ENCODE measurements at regions not wholly inside any gene's neighbourhood (a gene's known extent, or its start where the extent isn't known, plus 50 kb on each side); places are given as distances from the start of the nearest gene placed in this dataset.

- no peaks in the 10 kb centered on the region for H3K36me3 Mint-ChIP-seq (ENCODE audit: low read depth)
- H3K9me3 Mint-ChIP-seq: no peaks in the 10 kb centered on the region
- DNase-seq (ENCODE audit: low read depth, low spot score): no peak
- no peak overlapping the region for H3K27ac Mint-ChIP-seq (ENCODE audit: unreplicated experiment)
- H3K27me3 Mint-ChIP-seq (ENCODE audit: low read depth): no peaks in the 10 kb centered on the region
- TF ChIP-seq CTCF (conservative IDR thresholded peaks at IDR 0.05): no peak
- H3K4me3 Mint-ChIP-seq: no peak overlapping the region
- peaks cover 11% of the 10 kb centered on the region for H3K4me1 Mint-ChIP-seq
These were observed 214.5 kb upstream of the ATP2B1 start for GRCh38 chr12:89923091-89923490.

- Mint-ChIP-seq H3K27me3 (ENCODE audit: low read depth) (no peaks in the 10 kb centered on the region), H3K4me1 (peaks cover 11% of the 10 kb centered on the region), H3K4me3 (no peak overlapping the region), H3K36me3 (ENCODE audit: low read depth) (no peaks in the 10 kb centered on the region), H3K9me3 (no peaks in the 10 kb centered on the region), H3K27ac (ENCODE audit: unreplicated experiment) (no peak overlapping the region)
- DNase-seq (ENCODE audit: low read depth, low spot score): no peak
- no peak for TF ChIP-seq CTCF (conservative IDR thresholded peaks at IDR 0.05)
These were observed 212.2 kb upstream of the ATP2B1 start for GRCh38 chr12:89920866-89921265.

- Mint-ChIP-seq H3K9me3 (no peaks in the 10 kb centered on the region), H3K27me3 (ENCODE audit: low read depth) (no peaks in the 10 kb centered on the region), H3K4me1 (peaks cover 11% of the 10 kb centered on the region), H3K36me3 (ENCODE audit: low read depth) (no peaks in the 10 kb centered on the region), H3K27ac (ENCODE audit: unreplicated experiment) (no peak overlapping the region), H3K4me3 (no peak overlapping the region)
- TF ChIP-seq CTCF (conservative IDR thresholded peaks at IDR 0.05): no peak
- DNase-seq (ENCODE audit: low read depth, low spot score): no peak
These were observed 210.7 kb upstream of the ATP2B1 start for GRCh38 chr12:89919241-89919906.

GRCh38 chr12:89918172-89918846, 209.7 kb upstream of the ATP2B1 start:
- H3K36me3 Mint-ChIP-seq (ENCODE audit: low read depth): no peaks in the 10 kb centered on the region
- no peak overlapping the region for H3K4me3 Mint-ChIP-seq
- no peak overlapping the region for H3K27ac Mint-ChIP-seq (ENCODE audit: unreplicated experiment)
- peaks cover 11% of the 10 kb centered on the region for H3K4me1 Mint-ChIP-seq
- no peaks in the 10 kb centered on the region for H3K9me3 Mint-ChIP-seq
- no peak for TF ChIP-seq CTCF (conservative IDR thresholded peaks at IDR 0.05)
- no peaks in the 10 kb centered on the region for H3K27me3 Mint-ChIP-seq (ENCODE audit: low read depth)
- no peak for DNase-seq (ENCODE audit: low read depth, low spot score)

- H3K4me3 Mint-ChIP-seq: no peak overlapping the region
These were observed 201.1 kb upstream of the ATP2B1 start for GRCh38 chr12:89909753-89910152.

More at GRCh38 chr12:89909753-89910152, 201.1 kb upstream of the ATP2B1 start:
- Mint-ChIP-seq H3K36me3 (ENCODE audit: low read depth) (peaks cover 7% of the 10 kb centered on the region), H3K27ac (ENCODE audit: unreplicated experiment) (no peak overlapping the region), H3K27me3 (ENCODE audit: low read depth) (no peaks in the 10 kb centered on the region), H3K9me3 (peaks cover 9% of the 10 kb centered on the region), H3K4me1 (no peaks in the 10 kb centered on the region)
- no peak for TF ChIP-seq CTCF (conservative IDR thresholded peaks at IDR 0.05)
- DNase-seq (ENCODE audit: low read depth, low spot score): no peak
